HG03039 (cell line): ENCODE measurements at regions not wholly inside any gene's neighbourhood (a gene's known extent, or its start where the extent isn't known, plus 50 kb on each side); places are given as distances from the start of the nearest gene placed in this dataset.

ENCODE experiments used
- ATAC-seq: cut with Tn5 transposase; IDR thresholded peaks from one replicate; pipeline ENCODE4 v1.9.1; 2021; ENCODE audit warnings: mild to moderate bottlenecking, moderate library complexity; ENCODE audit not compliant: unreplicated experiment

DNA sequence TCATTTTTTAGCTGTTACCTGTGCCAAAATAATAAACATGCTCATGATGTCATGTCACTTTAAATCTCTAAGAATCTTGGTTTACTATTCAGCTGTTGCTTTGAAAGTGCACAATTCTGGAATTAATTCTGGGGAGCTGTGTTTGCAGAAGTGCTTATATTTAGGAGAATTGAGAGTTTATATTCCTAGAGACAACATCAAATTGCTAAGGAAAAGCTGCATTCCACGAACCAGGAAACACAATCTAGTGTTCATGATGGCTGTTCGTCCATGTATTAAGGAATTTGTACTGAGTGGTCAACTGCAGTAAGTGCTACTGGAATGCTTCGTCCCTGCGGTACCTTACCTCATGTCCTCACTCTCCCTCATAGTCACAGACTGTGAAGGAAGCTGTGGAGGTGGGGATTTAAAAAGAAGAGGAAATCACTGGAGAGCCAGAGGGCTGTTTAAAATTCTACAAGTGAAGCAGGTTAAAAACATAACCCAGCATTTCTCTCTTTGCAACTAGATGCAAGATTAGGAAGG lies 161.0 kb downstream of the TRMT11 start:
- ATAC-seq: no peak

DNA sequence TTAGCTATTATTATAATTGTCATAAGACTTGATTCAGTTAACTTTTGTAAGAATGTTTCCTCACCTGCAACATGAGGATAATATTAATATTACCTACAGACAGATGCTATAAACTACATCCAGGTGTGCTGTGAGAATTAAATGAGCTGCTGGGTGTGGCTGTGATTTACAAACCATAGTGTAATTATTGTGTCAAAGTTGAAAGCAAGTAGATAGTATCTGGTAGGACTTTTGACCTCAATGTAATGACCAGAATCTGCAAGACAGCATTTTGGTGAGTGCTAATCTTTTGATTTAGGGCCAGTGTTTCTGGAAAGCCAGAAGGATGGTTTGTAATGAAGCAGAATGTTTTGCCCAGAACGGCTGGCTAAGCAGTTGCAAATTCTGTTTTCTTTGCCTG lies 162.5 kb downstream of the TRMT11 start:
- ATAC-seq: no peak

DNA sequence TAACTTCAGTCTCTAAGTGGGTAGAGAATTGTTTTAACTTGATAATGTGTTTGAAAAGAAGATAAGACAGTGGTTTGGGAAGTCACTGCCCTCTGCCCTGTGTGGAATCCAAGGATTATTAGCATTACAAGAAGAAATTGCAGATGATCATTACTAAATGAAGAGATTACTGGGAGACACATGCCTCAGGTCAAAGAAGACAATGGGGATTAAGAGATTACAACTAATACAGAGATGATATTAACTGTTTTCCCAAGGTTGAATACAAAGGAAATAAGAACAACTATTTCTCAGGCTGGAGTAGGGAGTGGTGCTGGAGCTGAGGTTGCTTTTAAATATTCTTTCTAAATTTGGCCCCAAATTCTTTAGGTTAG lies 166.0 kb downstream of the TRMT11 start:
- no peak for ATAC-seq

DNA sequence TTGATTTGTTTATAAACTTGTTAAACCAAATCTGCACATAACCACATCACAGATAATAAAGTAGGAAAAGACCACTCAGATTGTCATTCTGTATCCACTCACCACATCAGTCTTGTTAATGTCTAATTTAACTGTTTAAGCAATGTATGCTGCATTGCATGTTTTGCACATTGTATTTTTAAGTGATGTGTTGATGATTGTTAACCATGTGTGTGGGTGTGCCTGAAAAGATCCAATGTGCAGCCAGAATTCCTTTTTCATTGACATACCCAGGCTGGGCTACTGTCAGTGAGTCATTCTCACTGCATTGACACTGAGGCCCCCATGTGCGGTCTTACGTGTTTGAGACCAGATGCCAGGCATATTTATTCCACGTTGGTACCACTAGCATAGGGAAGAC lies 167.3 kb downstream of the TRMT11 start:
- ATAC-seq: no peak

DNA sequence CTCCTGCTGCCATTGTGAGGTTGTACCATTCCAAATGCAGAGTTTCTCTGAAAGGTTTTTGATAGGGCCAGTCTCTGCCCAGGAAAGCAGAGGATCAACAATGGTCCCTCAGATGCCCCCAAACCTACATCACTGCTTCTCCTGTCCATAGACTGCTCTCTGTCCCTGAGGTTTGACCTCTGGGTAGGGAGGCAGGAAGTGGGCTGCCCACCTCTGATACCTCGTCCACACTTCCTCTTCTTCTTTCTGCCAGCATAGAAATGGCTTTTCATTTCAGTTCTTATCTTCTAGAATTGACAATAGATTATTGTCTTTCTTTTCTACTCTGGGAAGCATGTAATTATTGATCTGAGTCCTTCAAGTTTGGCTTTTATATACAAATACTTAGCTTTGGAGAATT lies 170.6 kb downstream of the TRMT11 start:
- ATAC-seq: no peak

DNA sequence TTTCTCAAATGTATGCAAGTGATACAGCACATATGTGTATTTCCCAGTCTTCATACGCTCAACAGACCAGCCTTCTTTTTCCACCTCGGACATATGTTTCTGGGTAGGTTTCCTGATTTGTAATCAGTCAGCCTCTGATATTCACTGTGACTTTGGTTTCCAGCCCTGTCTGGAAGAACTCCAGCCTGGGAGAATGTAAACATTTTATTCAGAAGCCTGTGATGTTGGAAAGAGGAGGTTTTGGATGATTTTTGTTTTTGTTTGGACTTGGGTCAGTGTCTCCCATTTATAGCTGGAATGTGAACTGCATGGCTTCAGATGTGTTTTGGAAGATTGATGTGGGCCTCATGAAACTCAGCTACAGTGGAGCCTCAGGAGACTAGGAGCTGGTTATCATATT lies 172.2 kb upstream of the CENPW start:
- ATAC-seq: no peak

DNA sequence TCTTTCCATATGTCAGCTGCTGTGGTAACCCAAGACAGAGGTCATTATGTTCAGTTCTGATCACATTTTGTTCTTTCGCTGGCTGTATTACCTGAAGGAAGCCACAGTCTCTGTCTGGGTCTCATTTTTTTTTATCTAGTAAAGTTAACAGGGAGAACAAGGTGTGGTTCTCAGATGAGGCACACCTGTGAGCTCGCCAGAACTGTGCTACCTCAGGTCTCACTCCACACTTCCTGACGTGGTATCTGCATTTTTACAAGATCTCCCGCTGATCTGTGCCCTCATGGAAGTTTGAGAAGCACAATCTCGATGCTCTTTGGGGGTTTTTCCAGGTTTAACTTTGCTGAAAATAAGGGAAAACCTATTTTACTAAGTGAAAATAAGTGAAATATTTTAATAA lies 169.5 kb upstream of the CENPW start:
- ATAC-seq: no peak

DNA sequence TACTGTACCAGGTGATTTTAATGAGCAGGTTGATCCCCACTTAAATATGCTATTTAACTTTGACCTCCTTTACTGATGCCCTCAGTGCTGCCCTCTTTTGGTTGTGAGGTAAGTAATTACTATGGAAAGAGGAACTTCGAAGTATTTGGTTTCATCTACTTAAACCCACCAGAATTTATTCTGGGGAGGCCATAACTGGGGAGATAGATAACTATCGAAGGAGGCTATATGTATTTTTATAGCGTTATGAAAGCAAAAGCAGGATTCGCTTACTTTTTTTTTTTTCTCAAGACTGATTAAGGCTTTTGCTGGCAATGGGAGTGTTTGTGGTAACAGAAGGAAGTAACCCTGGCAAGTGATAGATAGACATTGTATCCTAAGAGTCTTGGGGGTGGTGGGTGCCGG lies 168.9 kb upstream of the CENPW start:
- ATAC-seq: peak; percentile 72

DNA sequence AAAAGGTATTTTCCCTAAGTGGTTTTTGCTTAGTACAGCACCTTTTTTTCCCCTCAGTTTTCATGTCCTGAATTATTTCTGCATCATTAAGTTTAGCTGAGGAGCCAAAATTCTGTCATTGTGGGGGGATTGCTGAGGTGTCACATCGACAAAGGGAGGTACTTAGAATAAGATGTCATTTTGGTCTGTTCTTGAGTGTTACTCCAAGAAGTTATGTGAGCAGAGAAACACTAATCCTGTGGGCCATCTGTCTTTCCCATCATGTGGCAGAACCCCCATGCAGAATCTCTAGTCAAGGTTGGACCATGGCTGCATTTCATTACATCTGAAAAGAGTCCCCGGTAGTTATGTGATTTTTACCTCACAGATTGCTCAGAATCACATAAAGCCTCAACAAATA lies 167.8 kb upstream of the CENPW start:
- ATAC-seq: no peak

DNA sequence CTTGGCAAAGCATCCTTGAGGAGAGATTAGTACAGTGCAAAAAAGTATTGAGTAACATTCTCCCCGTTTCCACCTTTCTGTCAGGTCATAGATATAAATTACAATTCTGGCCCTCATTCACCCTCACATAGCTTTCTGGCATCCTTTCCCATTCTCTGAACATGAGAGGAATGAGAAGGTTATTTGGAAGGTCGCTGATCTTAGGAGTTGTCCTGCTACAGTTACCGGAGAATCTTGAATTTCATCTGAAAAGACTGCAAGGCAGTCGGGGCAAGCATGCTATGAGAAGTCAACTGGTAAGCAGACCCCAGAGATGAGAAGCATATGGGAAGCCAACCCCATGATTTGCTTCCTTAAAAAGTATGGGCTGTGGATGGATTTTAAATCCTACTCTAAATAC lies 166.7 kb upstream of the CENPW start:
- ATAC-seq: no peak

DNA sequence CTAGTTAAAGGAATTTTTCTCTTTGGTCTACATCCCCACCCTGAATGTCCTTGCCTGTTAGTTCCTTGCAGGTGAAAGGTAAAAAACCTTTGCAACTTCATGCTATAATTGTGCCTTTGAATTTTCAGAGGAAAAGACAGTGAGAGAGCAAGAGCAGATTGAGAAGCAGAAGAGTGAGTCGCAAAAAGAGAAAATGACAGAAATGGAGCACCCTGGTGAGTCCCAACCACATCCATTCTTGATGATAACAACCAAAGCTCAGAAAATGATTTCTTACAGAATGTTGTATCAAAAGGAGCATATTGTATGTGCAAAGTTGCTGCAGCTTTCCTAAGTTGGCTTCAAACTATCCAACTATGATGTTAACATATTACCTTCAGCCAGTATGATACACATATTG lies 165.2 kb upstream of the CENPW start:
- no peak for ATAC-seq

DNA sequence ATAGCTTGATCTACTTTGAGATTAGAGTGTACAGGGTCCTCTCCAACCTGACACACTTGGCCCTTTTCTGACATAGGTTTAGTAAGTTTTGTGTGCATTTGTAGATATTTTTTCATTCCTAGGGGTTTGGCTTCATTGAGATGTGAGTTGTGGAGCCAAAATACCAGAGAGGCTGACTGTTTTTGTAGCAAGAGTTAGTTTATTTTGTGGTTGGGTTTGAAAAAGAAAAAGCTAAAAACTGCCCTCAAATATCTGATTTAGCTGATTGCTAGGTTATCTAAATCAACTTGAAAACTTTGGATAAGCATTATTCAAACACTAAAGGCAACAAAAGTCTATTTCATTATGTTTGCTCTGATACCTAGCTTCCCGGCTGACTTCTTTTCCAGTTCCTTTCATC lies 164.7 kb upstream of the CENPW start:
- ATAC-seq: no peak

DNA sequence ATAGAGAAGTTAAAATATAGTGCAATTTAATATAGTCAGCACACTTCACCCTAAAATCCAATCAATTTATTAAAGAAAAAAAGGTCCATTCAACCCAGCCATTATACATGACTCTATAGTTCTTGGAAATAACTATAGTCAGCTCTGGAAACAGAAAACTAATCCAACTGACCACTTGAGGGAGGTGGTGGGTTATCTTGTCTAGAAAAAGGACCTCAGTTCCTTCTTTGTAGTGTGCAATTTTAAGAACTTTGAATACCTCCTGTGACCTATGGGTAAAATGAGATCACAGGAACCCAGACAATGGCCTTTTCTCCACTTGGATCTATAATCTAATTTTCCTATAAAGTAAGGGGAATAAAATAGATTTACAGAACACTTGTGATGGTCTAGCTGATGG lies 163.6 kb upstream of the CENPW start:
- no peak for ATAC-seq

DNA sequence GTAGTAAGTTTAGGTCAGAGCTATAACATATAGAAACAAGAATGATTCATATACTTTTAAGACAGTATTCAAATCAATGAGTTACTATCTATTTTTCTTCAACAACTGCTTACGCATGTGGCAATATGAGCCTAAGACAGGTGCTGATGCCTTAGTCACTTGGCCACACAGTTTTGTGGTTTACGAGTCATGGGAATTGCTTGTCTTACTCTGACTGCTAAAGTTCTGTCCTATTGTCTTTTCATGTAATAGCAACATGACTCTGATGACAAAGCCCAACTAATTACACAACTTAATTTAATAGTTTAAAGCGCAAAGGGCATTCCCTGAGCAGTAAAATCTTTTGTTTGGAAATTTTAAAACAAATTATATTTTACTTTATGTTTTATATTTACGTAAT lies 159.3 kb upstream of the CENPW start:
- ATAC-seq: peak; percentile 50

DNA sequence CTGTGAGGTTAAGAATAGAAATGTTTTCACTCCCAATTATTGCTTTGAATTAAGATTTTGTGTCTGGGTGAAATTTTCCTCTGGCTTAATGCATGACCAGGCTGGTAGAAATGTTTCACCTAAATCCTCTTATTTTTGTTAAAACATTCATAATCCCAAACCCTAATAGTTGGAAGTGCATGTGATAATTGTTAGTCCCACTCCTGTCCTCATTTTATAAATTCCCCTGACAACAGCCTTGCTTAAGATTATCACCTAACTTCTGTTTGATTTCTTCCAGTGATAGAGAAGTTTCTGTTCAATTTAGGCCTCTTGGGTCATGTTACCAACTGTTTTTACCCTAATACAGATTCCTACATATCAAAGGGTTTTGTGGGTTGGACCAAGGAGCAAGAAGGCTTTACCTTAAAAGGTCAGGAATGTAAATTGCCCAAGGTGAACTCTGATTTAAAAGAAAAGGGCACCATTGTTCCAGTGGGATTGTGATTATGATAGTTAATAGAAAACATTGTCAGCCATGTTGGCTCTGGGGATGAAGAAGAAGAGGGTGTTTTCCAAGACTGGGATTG lies 158.7 kb upstream of the CENPW start:
- no peak for ATAC-seq

DNA sequence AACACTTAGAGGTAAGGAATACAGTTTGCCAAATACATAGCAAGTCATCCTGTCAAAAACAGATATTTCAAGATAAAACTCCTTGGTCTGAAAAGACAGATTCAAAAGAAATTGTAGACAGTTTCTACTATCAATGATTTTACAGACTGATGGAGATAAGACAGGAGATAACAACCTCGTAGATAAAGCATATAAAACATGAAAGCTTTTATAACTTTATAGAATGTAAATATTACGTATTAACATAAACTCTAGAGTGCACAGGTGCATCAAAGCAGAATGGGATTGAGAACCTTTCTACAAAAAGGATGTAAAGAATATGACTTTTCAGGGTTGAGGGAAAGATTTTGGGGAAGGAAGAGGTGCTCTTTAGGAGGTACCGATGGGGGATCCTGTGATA lies 158.0 kb upstream of the CENPW start:
- ATAC-seq: no peak

DNA sequence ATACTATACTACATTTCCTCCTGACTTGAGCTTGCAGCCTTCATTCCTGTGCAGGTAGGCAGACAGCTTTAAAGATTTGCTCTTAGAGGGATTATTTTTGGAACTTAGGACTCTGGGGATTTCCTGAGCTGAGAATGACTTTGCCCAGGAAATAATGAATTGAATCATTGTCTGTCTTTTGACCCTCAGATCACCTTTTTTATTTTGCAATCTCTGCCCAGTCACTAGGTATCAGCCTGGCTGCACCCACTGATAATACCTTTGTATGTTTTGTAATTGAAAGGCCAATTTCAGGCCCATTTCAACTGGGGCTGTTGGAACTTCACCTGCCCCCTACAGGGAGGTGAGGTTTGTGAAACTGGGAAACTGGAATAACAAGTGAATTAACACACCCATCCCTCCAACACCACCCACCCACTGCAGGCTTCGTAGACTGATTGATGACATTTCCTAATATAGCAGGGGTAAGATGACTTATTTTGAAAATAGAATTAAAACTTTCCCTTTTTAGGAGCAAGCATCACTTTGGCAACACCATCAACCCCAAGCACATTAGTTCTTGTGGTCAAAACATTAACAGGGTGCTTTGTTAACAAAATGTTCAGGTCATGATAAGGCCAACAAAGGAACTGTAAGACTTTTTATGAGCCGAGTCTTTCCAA lies 157.1 kb upstream of the CENPW start:
- no peak for ATAC-seq

DNA sequence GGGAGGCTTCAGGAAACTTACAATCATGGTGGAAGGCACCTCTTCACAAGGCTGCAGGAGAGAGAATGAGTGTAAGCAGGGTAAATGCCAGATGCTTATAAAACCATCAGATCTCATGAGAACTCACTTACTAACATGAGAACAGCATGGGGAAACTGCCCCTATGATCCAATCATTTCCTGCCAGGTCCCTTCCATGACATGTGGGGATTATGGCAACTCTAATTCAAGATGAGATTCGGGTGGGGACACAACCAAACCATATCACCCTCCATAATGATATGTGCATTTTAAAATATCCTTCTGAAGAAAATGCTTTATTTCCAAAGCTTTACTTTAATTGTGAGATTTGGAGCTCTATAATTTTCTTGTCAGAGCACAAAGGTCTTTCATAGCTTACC lies 154.1 kb upstream of the CENPW start:
- no peak for ATAC-seq

DNA sequence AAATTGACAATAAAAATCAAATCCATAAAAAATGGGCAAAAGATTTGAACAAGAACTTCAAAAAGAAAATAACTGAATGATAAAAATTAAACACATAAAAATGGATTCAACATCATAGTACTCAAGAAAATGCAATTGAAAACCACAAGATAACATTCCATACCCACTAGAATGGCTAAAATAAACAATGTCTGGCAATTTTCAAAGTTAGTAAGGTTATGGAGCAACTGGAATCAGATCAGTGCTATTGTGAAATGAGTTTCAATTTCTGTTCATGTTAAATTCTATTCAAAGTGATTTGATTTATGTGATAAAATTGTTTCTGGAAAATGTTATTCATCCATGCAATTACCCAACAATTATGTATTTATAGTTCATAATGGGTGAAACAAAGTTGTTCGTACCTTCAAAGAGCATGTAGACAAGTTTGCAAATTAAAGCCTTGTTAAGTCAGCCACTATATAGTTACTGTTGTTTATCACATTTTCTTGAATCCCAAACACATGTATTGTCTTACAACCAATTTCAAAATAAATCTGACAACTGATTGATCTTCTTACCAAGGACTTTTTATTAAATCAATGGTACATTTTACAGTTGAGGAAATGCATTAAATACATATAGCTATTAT lies 151.5 kb upstream of the CENPW start:
- no peak for ATAC-seq

DNA sequence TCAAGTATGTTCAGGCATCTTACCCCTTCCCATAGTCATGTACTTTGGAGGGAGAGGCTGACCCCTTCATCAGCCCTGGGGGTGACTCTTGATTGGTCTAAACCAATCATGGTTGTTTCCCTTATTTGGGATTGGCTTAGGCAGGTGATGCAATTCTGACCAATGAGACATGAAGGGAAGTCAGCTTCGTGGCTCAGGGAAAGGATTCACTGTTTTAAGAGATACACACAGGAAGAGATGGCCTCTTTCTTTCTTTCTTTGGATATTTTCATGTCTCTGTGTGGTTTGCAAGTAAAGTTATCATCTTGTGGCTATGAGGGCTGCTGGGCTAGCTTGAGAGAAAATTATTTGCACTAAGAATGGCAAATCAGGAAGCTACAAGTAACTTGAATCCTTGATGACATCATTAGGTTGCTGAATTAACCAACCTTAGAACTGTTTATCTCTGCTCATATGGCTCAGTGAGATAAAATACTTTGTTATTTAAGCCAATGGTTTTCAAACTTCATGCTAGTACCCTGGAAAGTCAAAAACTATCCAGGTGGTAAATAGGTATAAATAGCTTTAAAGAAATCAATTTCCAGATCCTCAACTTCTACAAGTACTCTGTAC lies 144.2 kb upstream of the CENPW start:
- no peak for ATAC-seq

DNA sequence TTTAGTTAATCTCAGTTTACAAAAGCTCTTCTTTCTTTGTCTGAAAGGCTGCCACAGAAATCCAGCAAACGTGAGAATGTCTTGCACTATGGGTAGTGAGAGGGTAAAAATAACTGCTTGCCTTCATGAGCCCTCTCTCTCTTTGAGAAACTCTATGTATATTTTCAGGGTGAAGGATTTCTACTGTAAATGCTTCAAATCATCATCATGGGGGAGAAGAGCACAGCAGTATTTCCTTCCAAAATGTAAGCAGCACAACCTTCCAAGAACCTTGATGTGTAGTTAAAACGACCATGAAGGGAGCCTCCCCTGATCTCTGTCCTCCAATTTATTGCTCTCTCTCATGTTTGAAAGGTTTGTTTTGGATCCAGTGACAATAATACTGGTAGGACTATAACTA lies 141.3 kb upstream of the CENPW start:
- no peak for ATAC-seq

DNA sequence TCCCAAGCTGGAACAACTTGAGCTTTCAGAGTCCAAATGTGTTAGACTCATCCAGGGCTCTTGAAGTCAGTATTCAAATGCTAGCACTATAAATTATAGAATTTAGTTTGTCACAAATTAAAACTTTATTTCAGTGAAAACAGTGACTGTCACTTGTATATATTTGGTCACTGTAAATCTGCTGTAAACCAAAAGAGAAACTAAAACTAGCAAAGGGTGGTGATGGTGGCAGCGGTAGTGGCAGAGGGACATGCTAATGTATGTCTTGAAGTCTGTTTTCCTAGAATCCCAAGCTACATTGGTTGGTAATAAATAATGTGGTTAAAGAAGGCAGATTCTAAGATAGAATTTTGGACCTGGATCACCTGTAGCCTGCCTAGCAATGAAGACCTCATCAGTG lies 140.4 kb upstream of the CENPW start:
- no peak for ATAC-seq
